ENCODE measurements at regions not wholly inside any gene's neighbourhood (a gene's known extent, or its start where the extent isn't known, plus 50 kb on each side); places are given as distances from the start of the nearest gene placed in this dataset.

DNA sequence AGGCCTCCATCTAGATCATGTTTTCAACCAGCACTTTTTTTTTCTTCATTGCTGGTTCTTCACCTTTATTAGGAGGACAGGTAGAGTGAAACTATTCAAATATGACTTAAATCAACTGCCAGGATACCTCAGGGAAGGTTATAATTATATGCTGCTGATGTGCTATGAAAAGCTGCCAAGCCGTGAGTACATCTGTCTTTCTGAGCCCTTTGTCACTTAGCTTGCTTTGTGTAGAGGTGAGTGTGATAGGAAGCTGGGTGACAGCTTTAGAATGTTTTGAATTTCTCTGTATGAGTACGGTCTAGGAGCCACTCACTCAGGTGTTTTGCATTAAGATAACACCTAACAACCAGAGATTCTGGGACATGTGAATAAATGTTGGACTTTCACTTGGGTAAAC is 365.2 kb downstream of the OTUD1 start:
- H3K18ac ChIP-seq (ENCODE audit: low read length), result no peak overlapping the region
- H3K4me1 ChIP-seq (ENCODE audit: control insufficient read depth in 2 of 2, insufficient read depth in 1 of 2, low read depth in 1 of 2, low read length in 2 of 2), result no peaks in the 10 kb centered on the region
- no peak overlapping the region for H3K27ac ChIP-seq (replicated peaks; ENCODE audit: low read length)
- no peak for DNase-seq (ENCODE audit: low spot score)
- H3K14ac ChIP-seq (ENCODE audit: low read length), result no peak overlapping the region
- WGBS, 2 donors (ENCODE audit: extremely low coverage in 2 of 2, insufficient read length in 2 of 2, insufficient replicate concordance in 1 of 2), result no CpG with 5 or more reads among the region's 2 CpGs
- H3K27me3 ChIP-seq (ENCODE audit: control insufficient read depth in 3 of 3, insufficient read depth in 3 of 3, low read depth in 1 of 3, low read length in 3 of 3), result no peaks in the 10 kb centered on the region
- H3K36me3 ChIP-seq (replicated peaks in 1 of 2; ENCODE audit: control insufficient read depth in 2 of 2, insufficient read depth in 2 of 2, low read length in 2 of 2), result no peaks in the 10 kb centered on the region
- H3K4ac ChIP-seq (ENCODE audit: low read length), result no peak overlapping the region
- H4K91ac ChIP-seq (ENCODE audit: low read depth, low read length, poor library complexity), result no peak overlapping the region
- no peak overlapping the region for H3K4me2 ChIP-seq (ENCODE audit: insufficient read depth, low read length, poor library complexity, severe bottlenecking)
- H3K9ac ChIP-seq (ENCODE audit: low read depth, low read length, poor library complexity), result no peak overlapping the region
- H2AK5ac ChIP-seq (ENCODE audit: low read depth, low read length), result no peak overlapping the region
- H3K79me1 ChIP-seq (ENCODE audit: low read depth, low read length), result no peaks in the 10 kb centered on the region
- H3K23ac ChIP-seq (ENCODE audit: low read depth, low read length, poor library complexity), result no peak overlapping the region
- H4K8ac ChIP-seq (ENCODE audit: low read depth, low read length), result no peak overlapping the region
- H3K4me3 ChIP-seq (ENCODE audit: low read length in 2 of 2), result no peak overlapping the region
- H2BK120ac ChIP-seq (ENCODE audit: low read depth, low read length), result no peak overlapping the region
- no peak overlapping the region for H2AFZ ChIP-seq (ENCODE audit: low read length)
- no peak overlapping the region for H2BK5ac ChIP-seq (ENCODE audit: low read length)
- H3K9me3 ChIP-seq (replicated peaks in 1 of 2; ENCODE audit: control insufficient read depth in 2 of 2, insufficient read depth in 1 of 2, low read depth in 1 of 2, low read length in 2 of 2), result no peaks in the 10 kb centered on the region
- no peak overlapping the region for H2BK12ac ChIP-seq (ENCODE audit: low read length)
- no peak overlapping the region for H2BK15ac ChIP-seq (ENCODE audit: low read length)

DNA sequence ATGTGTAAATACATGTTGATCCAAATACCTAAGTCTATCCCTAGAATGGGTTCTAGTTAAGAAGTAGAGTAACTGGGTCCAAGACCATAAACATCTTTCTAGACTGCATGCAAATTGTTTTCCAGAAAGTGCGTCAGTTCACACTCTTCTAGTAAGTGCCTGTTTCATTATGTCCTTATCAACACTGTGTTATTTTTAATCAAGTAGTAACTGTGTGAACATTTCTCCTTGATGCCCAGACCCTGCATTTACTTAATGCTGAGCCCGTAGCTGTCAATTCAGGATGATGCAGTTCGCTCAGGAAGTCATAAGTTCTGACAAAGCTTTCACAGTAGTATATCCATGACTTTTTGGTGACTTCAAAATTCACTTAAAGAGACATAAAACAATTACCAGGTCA is 374.8 kb downstream of the OTUD1 start:
- Histone ChIP-seq H3K27ac (replicated peaks; ENCODE audit: low read length) (no peak overlapping the region), H2BK120ac (ENCODE audit: low read depth, low read length) (no peak overlapping the region), H2AFZ (ENCODE audit: low read length) (no peak overlapping the region), H4K8ac (ENCODE audit: low read depth, low read length) (no peak overlapping the region), H2BK15ac (ENCODE audit: low read length) (no peak overlapping the region), H2BK5ac (ENCODE audit: low read length) (no peak overlapping the region), H3K36me3 (replicated peaks in 1 of 2; ENCODE audit: control insufficient read depth in 2 of 2, insufficient read depth in 2 of 2, low read length in 2 of 2) (no peaks in the 10 kb centered on the region), H3K23ac (ENCODE audit: low read depth, low read length, poor library complexity) (no peak overlapping the region), H3K4me2 (ENCODE audit: insufficient read depth, low read length, poor library complexity, severe bottlenecking) (no peak overlapping the region), H3K4me1 (ENCODE audit: control insufficient read depth in 2 of 2, insufficient read depth in 1 of 2, low read depth in 1 of 2, low read length in 2 of 2) (peaks cover 0 to 4% of the 10 kb centered on the region in 2 donors), H4K91ac (ENCODE audit: low read depth, low read length, poor library complexity) (no peak overlapping the region), H3K18ac (ENCODE audit: low read length) (no peak overlapping the region), H3K14ac (ENCODE audit: low read length) (no peak overlapping the region), H3K27me3 (ENCODE audit: control insufficient read depth in 3 of 3, insufficient read depth in 3 of 3, low read depth in 1 of 3, low read length in 3 of 3) (no peaks in the 10 kb centered on the region), H3K79me1 (ENCODE audit: low read depth, low read length) (no peaks in the 10 kb centered on the region), H2BK12ac (ENCODE audit: low read length) (no peak overlapping the region), H3K4ac (ENCODE audit: low read length) (no peak overlapping the region), H3K9me3 (replicated peaks in 1 of 2; ENCODE audit: control insufficient read depth in 2 of 2, insufficient read depth in 1 of 2, low read depth in 1 of 2, low read length in 2 of 2) (no peaks in the 10 kb centered on the region), H3K9ac (ENCODE audit: low read depth, low read length, poor library complexity) (no peak overlapping the region), H3K4me3 (ENCODE audit: low read length in 2 of 2) (no peak overlapping the region), H2AK5ac (ENCODE audit: low read depth, low read length) (no peak overlapping the region)
- DNase-seq (ENCODE audit: low spot score), result no peak
- no CpG with 5 or more reads among the region's 3 CpGs for WGBS, 2 donors (ENCODE audit: extremely low coverage in 2 of 2, insufficient read length in 2 of 2, insufficient replicate concordance in 1 of 2)

DNA sequence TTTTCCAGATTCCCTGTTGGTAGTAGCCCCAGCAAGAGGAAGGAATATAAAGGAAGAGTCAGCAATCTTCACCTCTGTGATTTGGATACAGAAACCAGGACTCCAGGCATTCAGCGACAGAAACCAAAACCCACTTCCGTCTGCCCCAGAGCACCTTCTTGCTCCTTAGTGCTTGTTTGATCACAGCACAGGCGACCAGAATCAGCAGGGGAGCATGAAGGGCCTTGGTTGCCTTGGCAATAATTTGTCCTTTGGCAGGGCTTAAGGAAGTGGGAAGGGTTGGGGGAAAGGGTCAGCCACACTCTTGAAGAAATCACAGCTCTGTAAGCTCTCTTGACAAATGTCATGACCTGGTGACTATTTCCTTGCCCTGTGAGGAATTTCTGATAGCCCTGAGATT is 379.6 kb downstream of the OTUD1 start:
- no peak overlapping the region for H2BK5ac ChIP-seq (ENCODE audit: low read length)

DNA sequence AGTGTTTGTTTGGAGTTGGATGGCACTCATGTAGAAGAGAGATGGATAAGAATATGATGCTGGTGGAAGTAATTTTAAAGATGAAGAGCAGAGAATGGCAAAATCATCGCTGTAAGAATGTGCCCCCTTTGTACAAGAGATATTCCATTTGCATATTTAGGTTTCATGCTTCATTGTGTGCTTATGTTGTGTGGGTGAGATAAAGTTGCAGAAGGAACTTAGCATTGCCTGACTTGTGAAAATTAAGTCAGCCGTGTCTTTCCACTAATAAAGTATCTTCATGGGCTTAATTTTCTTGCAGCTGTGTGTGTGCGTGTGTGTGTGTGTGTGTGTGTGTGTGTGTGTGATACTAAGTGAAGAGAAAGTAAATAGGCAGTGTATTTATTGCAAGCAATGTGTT is 381.9 kb downstream of the OTUD1 start:
- Histone ChIP-seq H2BK12ac (ENCODE audit: low read length) (no peak overlapping the region), H3K27me3 (ENCODE audit: control insufficient read depth in 3 of 3, insufficient read depth in 3 of 3, low read depth in 1 of 3, low read length in 3 of 3) (no peaks in the 10 kb centered on the region), H3K4me3 (ENCODE audit: low read length in 2 of 2) (no peak overlapping the region), H3K9me3 (replicated peaks in 1 of 2; ENCODE audit: control insufficient read depth in 2 of 2, insufficient read depth in 1 of 2, low read depth in 1 of 2, low read length in 2 of 2) (no peaks in the 10 kb centered on the region), H2BK15ac (ENCODE audit: low read length) (no peak overlapping the region), H3K79me1 (ENCODE audit: low read depth, low read length) (no peaks in the 10 kb centered on the region), H4K8ac (ENCODE audit: low read depth, low read length) (no peak overlapping the region), H3K4me2 (ENCODE audit: insufficient read depth, low read length, poor library complexity, severe bottlenecking) (no peak overlapping the region), H3K9ac (ENCODE audit: low read depth, low read length, poor library complexity) (no peak overlapping the region), H3K14ac (ENCODE audit: low read length) (no peak overlapping the region), H2BK5ac (ENCODE audit: low read length) (no peak overlapping the region), H2BK120ac (ENCODE audit: low read depth, low read length) (no peak overlapping the region), H2AK5ac (ENCODE audit: low read depth, low read length) (no peak overlapping the region), H4K91ac (ENCODE audit: low read depth, low read length, poor library complexity) (no peak overlapping the region), H3K23ac (ENCODE audit: low read depth, low read length, poor library complexity) (no peak overlapping the region), H3K27ac (replicated peaks; ENCODE audit: low read length) (no peak overlapping the region), H3K36me3 (replicated peaks in 1 of 2; ENCODE audit: control insufficient read depth in 2 of 2, insufficient read depth in 2 of 2, low read length in 2 of 2) (no peaks in the 10 kb centered on the region), H3K18ac (ENCODE audit: low read length) (no peak overlapping the region), H3K4ac (ENCODE audit: low read length) (no peak overlapping the region), H2AFZ (ENCODE audit: low read length) (no peak overlapping the region), H3K4me1 (ENCODE audit: control insufficient read depth in 2 of 2, insufficient read depth in 1 of 2, low read depth in 1 of 2, low read length in 2 of 2) (peaks cover 0 to 4% of the 10 kb centered on the region in 2 donors)
- DNase-seq (ENCODE audit: low spot score), result no peak
- no CpG with 5 or more reads among the region's 3 CpGs for WGBS, 2 donors (ENCODE audit: extremely low coverage in 2 of 2, insufficient read length in 2 of 2, insufficient replicate concordance in 1 of 2)

More for the DNA sequence above, 379.6 kb downstream of the OTUD1 start:
- Histone ChIP-seq H3K23ac (ENCODE audit: low read depth, low read length, poor library complexity) (no peak overlapping the region), H3K9ac (ENCODE audit: low read depth, low read length, poor library complexity) (no peak overlapping the region), H2BK12ac (ENCODE audit: low read length) (no peak overlapping the region), H3K27ac (replicated peaks; ENCODE audit: low read length) (no peak overlapping the region), H3K36me3 (replicated peaks in 1 of 2; ENCODE audit: control insufficient read depth in 2 of 2, insufficient read depth in 2 of 2, low read length in 2 of 2) (no peaks in the 10 kb centered on the region), H3K18ac (ENCODE audit: low read length) (no peak overlapping the region), H2AFZ (ENCODE audit: low read length) (no peak overlapping the region), H4K8ac (ENCODE audit: low read depth, low read length) (no peak overlapping the region), H3K9me3 (replicated peaks in 1 of 2; ENCODE audit: control insufficient read depth in 2 of 2, insufficient read depth in 1 of 2, low read depth in 1 of 2, low read length in 2 of 2) (no peaks in the 10 kb centered on the region), H3K14ac (ENCODE audit: low read length) (no peak overlapping the region), H2BK120ac (ENCODE audit: low read depth, low read length) (no peak overlapping the region), H4K91ac (ENCODE audit: low read depth, low read length, poor library complexity) (no peak overlapping the region), H2AK5ac (ENCODE audit: low read depth, low read length) (no peak overlapping the region), H2BK15ac (ENCODE audit: low read length) (no peak overlapping the region), H3K27me3 (ENCODE audit: control insufficient read depth in 3 of 3, insufficient read depth in 3 of 3, low read depth in 1 of 3, low read length in 3 of 3) (no peaks in the 10 kb centered on the region), H3K4me2 (ENCODE audit: insufficient read depth, low read length, poor library complexity, severe bottlenecking) (peak overlapping the region; percentile 19), H3K79me1 (ENCODE audit: low read depth, low read length) (no peaks in the 10 kb centered on the region), H3K4me1 (ENCODE audit: control insufficient read depth in 2 of 2, insufficient read depth in 1 of 2, low read depth in 1 of 2, low read length in 2 of 2) (peaks cover 0 to 4% of the 10 kb centered on the region in 2 donors), H3K4me3 (ENCODE audit: low read length in 2 of 2) (no peak overlapping the region), H3K4ac (ENCODE audit: low read length) (no peak overlapping the region)
- DNase-seq (ENCODE audit: low spot score), result peak; percentile 14
- no CpG with 5 or more reads among the region's 3 CpGs for WGBS, 2 donors (ENCODE audit: extremely low coverage in 2 of 2, insufficient read length in 2 of 2, insufficient replicate concordance in 1 of 2)
